HG03108 (cell line): ENCODE measurements at regions not wholly inside any gene's neighbourhood (a gene's known extent, or its start where the extent isn't known, plus 50 kb on each side); places are given as distances from the start of the nearest gene placed in this dataset.
"Not testable (repeated sequence)": the region's sequence is repeated elsewhere in the genome, so short reads cannot be mapped to it uniquely, and the experiment has no call there.

Experiments used
- ATAC-seq: cut with Tn5 transposase; IDR thresholded peaks from one replicate; pipeline ENCODE4 v1.9.1; 2021; ENCODE audit warnings: moderate library complexity; ENCODE audit not compliant: unreplicated experiment

DNA sequence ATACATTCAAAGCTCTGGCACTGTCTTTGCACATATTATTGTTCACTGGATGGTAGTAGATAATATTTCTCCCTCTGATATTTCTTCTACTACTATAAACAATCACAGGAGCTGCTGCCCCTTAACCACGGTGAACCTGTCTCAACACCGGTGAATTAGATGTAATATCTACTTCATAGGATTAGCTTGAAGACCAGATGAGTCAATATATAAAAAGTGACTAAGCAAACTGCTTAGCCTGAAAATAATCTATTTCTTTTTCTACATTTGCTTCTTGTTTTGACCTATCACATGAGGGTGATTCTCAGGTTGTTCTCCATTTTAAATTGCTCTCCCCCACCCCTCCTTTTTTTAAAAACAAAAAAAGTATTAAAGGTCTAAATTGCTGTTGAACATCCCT is 645.5 kb downstream of the ANKRD50 start:
- ATAC-seq: no peak

DNA sequence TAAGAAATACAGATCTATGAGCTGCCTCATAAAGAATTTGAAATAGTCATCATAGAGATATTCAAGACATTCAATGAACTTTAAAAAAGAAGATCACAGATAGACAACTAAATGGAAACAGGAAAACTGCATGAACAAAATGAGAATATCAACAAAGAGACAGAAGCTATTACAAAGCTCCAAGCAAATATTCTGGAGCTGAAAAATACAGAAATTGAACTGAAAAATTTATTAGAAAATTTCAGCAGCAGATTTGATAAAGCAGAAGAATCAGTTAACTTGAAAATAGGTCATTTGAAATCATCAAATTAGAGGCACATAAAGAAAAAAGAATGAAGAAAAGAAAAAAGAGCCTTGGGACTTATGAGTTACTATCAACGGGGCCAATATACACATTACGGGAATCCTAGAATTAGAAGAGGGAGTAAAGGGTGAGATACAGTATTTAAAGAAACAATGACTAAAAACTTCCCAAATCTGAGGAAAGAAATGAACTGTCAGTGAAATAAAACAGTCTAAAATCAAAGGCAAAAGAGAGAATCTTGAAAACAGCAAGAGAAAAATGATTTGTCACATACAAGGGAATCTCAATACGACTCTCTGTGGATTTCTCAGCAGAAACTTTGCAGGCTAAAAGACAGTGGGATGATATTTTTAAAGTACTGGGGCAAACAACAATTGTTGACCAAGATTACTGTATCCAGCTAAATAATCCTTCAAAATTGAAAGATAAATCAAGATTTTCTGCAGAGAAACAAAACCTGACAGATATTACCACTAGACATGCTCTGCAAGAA is 641.6 kb downstream of the ANKRD50 start:
- no peak for ATAC-seq

DNA sequence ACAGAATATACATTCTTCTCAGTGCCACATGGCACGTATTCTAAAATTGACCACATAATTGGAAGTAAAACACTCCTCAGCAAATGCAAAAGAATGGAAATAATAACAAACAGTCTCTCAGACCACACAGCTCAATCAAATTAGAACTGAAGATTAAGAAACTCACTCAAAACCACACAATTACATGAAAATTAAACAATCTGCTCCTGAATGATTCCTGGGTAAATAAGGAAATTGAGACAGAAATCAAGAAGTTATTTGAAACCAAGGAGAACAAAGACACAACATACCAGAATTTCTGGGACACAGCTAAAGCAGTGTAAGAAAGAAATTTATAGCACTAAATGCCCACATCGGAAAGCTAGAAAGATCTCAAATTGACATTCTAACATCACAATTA is 637.3 kb downstream of the ANKRD50 start:
- ATAC-seq: not testable (repeated sequence)

DNA sequence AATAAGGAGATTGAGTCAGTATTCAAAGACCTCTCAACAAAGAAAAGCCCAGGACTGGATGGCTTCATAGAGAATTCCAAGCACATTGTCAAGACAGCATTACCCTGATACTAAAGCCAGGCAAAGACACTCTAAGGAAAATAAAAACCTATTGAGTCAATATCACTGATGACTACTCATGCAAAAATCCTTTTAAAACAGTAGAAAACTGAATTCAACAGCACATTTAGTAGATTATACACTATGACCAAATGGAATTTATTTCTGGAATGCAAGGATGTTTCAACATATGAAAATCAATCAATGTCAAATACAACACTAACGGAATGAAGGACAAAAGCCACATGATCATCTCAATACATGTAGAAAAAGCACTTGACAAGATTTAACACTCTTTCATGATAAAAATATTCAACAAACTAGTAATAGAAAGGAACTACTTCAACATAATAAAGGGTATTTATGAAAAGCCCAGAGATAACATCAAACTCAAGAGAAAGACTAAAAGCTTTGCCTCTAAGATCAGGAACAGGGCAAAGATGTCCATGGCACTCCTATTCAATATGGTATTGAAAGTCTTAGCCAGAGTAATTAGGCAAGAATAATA is 633.3 kb downstream of the ANKRD50 start:
- ATAC-seq: no peak

GRCh38 chr4:124083711-124084110 is 628.8 kb downstream of the ANKRD50 start:
- no peak for ATAC-seq

DNA sequence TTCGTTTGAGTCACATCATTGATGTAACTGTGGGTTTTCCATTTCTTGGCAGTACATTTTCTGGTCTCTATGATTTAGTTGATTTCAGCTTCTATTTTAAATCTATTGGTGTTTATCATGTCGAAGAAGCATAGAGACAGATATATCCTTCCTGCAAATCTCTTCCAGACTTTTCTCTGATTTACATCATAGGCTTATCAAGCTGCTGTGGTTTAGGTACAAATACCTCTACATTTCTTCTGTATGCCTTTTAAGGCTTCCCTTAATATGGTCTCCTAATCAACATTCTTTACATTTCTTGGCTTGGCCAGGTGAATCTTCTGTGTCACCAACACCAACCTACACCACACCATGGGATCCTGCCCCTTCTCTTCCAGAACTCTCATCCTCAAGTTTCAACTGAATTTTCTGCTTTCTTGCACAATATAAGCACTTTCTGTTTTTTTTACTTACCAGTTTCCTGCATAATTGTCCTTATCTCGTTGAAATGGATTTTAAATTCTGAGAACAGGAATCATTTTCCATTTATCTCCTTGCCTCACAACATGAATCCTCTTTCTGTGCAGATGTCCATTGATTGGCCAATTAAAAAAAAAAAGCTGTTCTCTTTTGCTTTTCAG is 626.9 kb downstream of the ANKRD50 start:
- no peak for ATAC-seq

- ATAC-seq: no peak
Measured at GRCh38 chr4:124090021-124090420, 622.5 kb downstream of the ANKRD50 start.

- no peak for ATAC-seq
Measured at GRCh38 chr4:124092101-124092500, 620.4 kb downstream of the ANKRD50 start.

DNA sequence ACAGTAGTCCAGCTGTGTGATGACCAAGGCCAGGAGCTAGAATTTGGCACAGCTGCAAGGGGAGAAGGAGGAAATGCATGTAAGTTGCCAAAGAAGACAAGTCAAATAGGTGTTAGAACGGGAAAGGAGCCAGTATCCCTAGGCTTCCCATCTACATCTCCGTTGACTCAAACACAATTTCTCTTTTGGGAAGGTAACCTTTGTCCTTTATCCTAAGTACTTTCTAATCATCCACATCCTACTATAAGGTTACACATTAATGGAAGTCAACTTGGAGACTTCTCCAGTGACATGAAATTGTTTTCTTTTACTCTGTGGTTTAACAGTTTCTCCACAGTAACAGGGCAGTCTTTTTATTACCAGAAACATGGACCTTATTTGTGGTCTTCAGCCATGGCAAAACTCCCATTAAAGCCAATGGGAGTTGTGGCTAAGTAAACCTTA is 620.0 kb downstream of the ANKRD50 start:
- ATAC-seq: no peak

DNA sequence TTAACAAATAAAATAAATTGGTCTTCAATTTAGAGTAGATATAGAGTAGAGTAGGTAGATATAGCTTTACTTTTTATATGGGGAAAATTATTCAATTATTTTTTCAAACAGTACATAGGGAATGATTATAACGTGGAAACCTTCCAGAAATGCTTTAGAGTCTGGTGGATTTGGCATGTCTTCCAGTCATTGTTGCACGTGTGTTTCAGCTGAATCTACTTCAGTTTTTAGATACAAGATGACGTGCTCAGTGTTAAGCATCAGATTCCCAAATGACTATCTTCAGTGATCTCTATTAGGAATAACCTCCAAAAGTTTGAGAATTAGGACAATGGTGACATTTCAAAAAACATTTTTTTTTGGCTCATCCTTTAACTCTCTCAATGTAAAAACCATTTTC is 616.9 kb downstream of the ANKRD50 start:
- ATAC-seq: no peak

DNA sequence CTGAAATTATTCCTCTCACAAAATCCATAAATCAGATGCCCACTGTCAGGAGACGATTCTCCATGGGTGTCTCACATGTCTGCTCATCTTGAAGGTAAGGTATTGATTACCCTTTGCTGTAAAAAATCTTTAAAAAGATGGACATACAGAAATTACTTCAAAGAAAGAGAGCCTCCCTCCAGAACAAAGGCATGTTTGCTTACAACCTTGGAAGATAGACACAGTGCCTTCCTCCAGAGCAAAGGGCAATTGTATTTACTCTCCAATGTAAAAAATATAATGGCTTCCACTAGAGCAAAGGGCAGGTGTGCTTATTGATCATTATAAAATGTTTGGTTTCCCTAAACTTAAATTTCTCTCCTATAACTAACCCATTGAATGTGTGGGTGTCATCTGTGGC is 616.2 kb downstream of the ANKRD50 start:
- no peak for ATAC-seq

DNA sequence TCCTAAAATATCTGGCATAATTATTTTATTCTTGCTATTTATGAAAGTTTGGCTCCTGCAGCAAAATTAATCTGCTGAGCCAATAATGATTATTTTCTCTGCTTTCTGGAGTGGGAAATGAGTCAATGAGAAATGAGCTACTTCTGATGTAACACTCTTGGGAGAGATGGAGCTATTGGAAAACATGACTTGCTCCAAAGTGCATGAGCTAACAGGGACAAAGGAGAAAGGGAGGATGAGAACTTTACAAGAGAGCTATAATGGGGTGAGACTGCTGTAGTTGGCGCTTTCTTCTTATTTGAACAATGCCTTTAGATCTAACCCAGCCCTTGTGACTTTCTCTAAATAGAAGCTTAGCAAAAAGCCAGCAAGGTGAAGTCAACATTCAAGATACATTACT is 615.1 kb downstream of the ANKRD50 start:
- no peak for ATAC-seq

GRCh38 chr4:124104101-124104500 is 608.4 kb downstream of the ANKRD50 start:
- no peak for ATAC-seq

DNA sequence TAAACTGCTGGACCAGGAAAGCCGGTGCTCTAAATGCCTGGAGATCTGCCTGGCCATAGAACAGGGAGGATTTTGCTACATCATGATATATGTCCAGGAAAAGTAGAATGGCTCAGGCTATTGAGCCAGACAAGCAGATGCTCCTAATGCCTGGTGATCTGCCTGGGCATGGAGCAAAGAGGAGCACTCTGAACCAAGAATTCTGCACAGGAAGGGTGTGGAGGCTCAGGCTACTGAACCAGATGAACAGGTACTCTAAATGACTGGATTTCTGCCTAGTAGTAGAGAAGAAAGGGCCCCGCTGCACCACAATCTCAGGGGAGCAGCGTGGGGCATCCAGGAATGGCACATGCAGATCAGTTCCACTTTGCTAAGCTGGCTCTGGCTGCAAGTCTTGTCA is 607.9 kb downstream of the ANKRD50 start:
- no peak for ATAC-seq

DNA sequence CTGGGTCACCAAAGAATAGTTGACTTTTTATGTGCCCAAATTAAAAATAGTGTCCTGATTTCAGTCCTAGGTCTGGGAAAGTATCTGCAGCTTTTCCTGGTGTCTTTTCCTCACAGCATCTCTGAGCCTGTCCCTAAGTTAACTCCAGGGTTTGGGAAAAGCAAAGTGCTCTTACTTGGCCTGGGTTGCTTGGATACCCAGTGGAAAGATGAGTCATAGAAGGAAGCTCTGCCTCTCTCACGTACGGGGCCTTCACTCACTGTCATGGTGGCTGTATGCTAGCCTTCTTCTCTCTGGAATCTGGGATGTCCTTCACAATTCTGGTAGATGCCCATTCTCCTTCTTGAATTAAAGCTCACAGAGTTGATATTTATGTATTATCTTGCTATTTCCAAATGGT is 607.3 kb downstream of the ANKRD50 start:
- no peak for ATAC-seq

GRCh38 chr4:124111411-124111810 is 601.1 kb downstream of the ANKRD50 start:
- ATAC-seq: no peak

DNA sequence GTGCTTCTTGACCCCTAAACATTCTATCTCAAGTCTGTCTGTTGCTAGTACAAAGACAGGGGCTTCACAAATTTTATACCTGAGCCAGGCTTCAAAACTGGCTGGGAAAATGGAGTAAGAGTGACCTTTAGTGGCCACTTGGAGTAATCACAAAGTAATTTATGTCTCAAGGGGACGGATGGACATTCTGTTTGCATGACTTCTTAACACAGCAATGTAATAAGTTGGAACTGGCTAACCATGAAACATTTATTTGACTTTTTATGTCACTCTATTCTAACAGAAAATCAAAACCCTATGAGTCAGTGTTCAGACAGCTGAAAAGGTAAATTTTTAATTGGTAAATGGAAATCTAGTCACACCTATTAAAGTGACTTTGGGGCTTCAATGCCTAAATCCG is 600.6 kb downstream of the ANKRD50 start:
- ATAC-seq: no peak

- ATAC-seq: no peak
Measured at GRCh38 chr4:124118061-124118460, 594.5 kb downstream of the ANKRD50 start.

DNA sequence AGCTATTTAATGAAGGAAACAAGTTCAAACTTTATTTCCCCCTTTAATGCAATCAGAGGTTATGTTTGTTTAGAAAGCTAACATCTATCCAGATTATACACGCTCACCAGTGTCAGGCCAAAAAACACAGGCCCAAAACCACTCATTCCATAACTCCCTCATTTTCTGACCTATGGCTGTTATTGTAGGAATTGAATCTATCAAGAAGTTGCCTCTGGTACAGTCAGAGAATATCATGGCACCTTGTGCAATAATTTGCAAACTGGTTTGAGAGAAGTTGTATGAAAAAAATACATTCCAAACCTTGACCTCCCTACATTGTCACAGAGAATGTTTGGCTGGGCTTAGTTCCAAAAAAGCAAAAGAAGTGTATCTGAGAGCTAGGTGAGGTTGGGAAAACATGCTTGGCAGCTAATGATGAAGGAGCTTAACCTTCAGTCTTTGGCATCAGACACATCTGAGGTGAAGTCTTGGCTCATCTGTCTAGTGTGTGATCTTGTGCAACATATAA is 591.0 kb downstream of the ANKRD50 start:
- ATAC-seq: no peak

- ATAC-seq: no peak
Measured at GRCh38 chr4:124123181-124123580, 589.4 kb downstream of the ANKRD50 start.

DNA sequence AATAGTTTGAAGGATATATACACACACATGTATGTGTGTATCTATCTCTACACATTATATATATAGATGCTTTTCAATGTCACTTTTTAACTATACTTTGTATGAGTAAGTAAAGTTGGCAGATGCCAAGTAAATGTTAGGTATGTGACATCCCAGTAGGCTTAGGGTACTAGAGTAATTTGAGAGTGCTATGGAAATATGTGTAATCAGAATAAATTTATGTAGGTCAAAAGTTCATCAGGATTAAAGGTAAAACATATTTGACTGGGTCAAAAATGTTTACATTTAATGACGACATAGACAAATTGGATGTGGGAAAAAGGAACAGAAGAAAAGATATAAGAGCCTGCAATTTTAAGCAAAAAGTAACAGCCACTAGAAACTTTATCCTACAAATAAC is 588.8 kb downstream of the ANKRD50 start:
- ATAC-seq: no peak

GRCh38 chr4:124131324-124131723 is 581.2 kb downstream of the ANKRD50 start:
- ATAC-seq: not testable (repeated sequence)
